Coronary artery (tissue), 2 donors: ENCODE measurements at regions not wholly inside any gene's neighbourhood (a gene's known extent, or its start where the extent isn't known, plus 50 kb on each side); places are given as distances from the start of the nearest gene placed in this dataset.

Experiments
- DNase-seq: peaks from one replicate; pipeline ENCODE4 v3.0.0-alpha.2; 2017; ENCODE audit warnings: low spot score
- H3K27ac ChIP-seq, 2 donors: fragments of 200-600 bp; sonication (generic); one replicate each; pipeline ENCODE4 v1.5.1; 2016 to 2019
- H3K4me3 ChIP-seq: fragments of 200-600 bp; sonication (generic); 2 replicates; pipeline ENCODE4 v1.5.1; 2016; ENCODE audit warnings: mild to moderate bottlenecking, moderate library complexity
- TF ChIP-seq, protein P1 (sequence below): fragments of 200-600 bp; sonication (generic); IDR thresholded peaks from one replicate; pipeline ENCODE4 v1.5.1; 2019; ENCODE audit warnings: antibody characterized with exemption

DNA sequence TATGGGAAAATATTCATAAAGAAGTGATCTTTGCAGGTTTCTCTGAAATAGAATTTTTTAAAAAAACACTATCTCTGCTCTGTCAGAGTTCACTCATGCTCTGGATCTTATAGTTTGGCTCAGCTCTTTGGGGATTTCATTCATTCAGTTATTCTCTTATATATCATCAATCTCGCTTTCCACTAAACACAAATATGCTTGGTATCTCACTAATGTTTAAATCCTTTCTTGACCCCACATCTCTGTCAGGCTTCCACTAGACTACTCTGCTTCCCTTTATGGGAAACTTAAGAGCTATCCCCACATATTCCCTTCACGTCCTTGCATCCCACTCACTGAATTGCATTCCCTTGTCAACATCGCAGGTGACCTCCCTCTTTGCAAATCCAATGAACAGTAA lies 396.1 kb downstream of the ENC1 start:
- no peak for DNase-seq
- Histone ChIP-seq H3K27ac (no peak overlapping the region), H3K4me3 (no peak overlapping the region)
- TF ChIP-seq, protein P1, sequence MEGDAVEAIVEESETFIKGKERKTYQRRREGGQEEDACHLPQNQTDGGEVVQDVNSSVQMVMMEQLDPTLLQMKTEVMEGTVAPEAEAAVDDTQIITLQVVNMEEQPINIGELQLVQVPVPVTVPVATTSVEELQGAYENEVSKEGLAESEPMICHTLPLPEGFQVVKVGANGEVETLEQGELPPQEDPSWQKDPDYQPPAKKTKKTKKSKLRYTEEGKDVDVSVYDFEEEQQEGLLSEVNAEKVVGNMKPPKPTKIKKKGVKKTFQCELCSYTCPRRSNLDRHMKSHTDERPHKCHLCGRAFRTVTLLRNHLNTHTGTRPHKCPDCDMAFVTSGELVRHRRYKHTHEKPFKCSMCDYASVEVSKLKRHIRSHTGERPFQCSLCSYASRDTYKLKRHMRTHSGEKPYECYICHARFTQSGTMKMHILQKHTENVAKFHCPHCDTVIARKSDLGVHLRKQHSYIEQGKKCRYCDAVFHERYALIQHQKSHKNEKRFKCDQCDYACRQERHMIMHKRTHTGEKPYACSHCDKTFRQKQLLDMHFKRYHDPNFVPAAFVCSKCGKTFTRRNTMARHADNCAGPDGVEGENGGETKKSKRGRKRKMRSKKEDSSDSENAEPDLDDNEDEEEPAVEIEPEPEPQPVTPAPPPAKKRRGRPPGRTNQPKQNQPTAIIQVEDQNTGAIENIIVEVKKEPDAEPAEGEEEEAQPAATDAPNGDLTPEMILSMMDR: no peak

DNA sequence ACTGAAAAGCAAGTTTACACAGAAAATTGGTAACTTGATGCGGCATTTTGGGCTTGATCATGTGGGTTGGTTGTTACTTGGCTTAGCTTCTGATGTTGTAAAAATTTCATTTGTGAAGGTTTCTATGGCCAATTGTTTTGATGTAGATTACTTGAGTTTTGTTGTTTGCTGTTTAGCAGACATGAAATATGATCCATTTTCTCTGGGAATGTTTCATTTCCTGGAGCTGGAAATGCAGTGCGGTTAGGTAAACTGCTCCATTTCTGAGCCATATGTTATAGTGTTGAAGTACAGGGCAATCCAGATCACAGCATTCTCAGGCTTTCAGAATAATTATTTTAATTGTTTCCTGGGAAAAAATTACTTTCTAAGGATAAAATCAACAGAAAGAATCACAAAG lies 396.9 kb downstream of the ENC1 start:
- DNase-seq: no peak
- no peak overlapping the region for H3K4me3 ChIP-seq
- TF ChIP-seq, protein P1: no peak
- no peak overlapping the region for H3K27ac ChIP-seq

DNA sequence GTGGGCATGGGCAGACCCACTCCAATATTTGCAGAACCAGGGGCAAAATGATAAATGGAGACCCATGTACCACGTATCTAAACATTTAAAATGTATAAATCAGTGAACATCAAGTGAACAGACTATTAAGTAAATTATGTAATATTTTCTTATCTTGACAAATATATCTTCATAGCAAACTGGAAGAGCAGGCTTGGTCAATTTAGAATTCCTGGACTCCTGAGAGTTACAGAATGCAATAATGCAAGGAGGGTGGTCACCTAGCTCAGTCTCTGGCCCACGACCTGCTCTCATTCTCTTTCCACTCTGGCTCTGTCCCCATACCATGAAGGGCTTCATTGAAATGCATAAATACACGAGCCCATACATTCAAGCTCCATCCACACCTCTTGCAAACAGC lies 398.0 kb downstream of the ENC1 start:
- no peak for DNase-seq
- TF ChIP-seq, protein P1: no peak
- no peak overlapping the region for H3K4me3 ChIP-seq
- H3K27ac ChIP-seq: no peak overlapping the region

DNA sequence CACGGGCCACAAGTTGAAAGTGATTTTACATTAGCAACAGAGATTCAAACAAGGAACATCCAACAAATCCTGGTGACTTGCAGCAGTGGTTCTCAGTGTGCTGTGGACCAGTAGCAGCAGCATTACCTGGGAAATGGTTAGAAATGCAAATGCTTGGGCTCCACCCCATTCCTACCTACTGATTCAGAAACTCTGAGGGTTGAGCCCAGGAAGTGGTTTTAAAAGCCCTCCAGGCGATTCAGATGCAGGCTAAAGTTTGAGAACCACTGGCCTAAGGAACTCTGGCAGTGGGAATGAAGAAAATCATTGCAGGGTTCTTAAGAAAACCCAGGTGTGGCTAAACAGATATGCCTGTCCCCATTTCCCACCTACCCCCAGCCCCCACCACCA lies 398.8 kb downstream of the ENC1 start:
- TF ChIP-seq, protein P1: no peak
- Histone ChIP-seq H3K27ac (no peak overlapping the region), H3K4me3 (no peak overlapping the region)
- no peak for DNase-seq

DNA sequence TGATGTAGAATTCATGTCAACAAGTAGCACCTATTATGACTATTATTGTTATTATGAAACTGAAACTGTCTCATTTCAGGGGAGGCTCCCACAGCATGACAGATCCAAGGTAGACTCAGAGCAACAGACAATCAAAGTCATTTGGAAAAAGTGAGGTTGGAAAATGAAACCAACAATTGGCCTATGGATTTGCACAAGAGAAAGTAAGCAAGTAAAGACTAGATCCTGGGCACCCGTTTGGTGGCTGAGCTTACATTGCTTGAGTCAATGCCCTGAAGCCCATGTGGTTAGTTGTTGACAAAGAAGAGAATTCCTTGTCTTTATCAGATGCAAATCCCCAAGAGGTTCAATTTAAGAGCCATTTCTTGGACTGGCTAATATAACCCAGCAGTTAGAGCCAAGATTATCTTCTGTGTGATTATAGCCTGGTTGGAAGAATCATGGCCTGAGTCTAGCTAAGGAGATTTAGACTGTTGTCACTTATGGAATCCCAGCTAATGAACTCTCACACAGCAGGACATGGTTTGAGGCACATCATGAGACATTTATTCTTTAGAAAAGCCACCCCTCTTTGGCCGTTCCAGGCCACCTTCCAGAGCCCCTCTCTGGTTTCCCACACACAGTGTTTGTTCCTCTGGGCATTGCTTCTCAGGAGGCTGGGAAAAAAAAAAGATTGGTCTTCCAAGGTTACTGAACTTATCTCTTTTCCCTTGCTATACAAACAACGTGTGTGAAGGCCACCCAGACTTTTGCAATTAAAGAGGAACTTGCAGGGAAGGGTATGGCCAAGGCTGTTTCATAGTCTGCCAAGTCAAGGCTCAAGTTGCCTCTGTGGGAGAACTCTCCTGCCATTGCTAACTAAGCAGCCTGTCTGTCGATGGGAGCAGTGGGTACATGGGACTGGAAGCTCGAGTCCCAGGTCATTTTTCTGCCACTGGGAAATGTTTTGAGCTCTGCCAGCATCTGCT lies 399.5 kb downstream of the ENC1 start:
- H3K27ac ChIP-seq: no peak overlapping the region
- H3K4me3 ChIP-seq: no peak overlapping the region
- no peak for DNase-seq
- TF ChIP-seq, protein P1: no peak

DNA sequence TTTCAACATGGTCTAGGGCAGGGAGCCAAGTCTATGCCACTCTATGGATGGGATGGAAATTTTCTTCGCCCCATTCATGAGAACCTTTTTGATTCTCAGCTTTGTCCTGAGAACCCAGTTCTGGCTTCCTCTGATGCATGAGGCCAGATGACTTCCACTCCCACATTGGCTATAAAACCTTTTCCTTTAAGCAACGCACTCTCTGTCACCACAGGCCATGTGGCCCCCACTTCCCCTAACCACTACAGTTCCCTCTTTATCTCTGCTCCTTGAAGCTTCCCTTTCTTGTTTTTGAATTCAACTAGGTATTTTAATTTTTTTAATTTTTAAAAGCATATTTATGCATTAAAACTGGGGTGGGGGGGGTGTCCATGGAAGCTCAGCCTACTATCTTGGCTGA lies 401.3 kb downstream of the ENC1 start:
- TF ChIP-seq, protein P1: no peak
- DNase-seq: no peak
- Histone ChIP-seq H3K27ac (no peak overlapping the region), H3K4me3 (no peak overlapping the region)

DNA sequence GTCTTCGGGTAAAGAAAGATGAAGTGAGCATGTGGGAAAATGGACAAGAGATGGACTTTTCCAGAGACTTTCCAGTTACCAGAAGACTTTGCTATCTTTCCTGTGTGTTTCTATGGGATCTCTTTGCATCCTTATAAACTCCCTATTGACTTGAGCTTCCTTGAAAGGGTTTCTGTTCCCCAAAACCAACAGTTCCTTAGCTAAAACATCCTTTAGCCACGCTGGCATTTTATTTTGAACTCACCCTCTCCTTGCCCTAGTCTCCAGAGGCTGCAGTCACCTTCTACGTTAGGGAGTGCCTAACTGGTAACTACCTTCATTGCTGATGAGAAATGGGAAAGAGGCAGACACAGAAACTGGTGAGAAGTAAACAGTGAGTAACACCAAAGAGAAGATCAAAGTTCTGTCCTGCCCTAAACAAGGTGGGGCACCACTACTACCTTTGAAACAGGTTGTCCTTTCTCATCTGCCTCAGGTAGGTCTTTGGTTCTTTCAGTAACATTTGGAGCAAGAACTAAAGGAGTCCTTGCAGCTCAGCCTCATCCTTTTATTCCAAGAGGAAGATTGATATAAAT lies 402.9 kb downstream of the ENC1 start:
- TF ChIP-seq, protein P1: no peak
- no peak overlapping the region for H3K27ac ChIP-seq
- no peak overlapping the region for H3K4me3 ChIP-seq
- DNase-seq: no peak
